ENCODE measurements at regions not wholly inside any gene's neighbourhood (a gene's known extent, or its start where the extent isn't known, plus 50 kb on each side); places are given as distances from the start of the nearest gene placed in this dataset.
"Not testable (repeated sequence)": the region's sequence is repeated elsewhere in the genome, so short reads cannot be mapped to it uniquely, and the experiment has no call there.

- no peak for DNase-seq
Observed at GRCh38 chr12:74254784-74255183, 282.9 kb upstream of the ATXN7L3B start.

GRCh38 chr12:74259199-74259598 is 278.4 kb upstream of the ATXN7L3B start:
- no peak for DNase-seq

GRCh38 chr12:74264692-74265091 is 272.9 kb upstream of the ATXN7L3B start:
- DNase-seq: no peak

GRCh38 chr12:74269355-74269754 is 268.3 kb upstream of the ATXN7L3B start:
- not testable (repeated sequence) for DNase-seq

- DNase-seq: no peak
Observed at GRCh38 chr12:74280156-74280655, 257.4 kb upstream of the ATXN7L3B start.

GRCh38 chr12:74281401-74282180 is 256.0 kb upstream of the ATXN7L3B start:
- DNase-seq: not testable (repeated sequence)

- no peak for DNase-seq
Observed at GRCh38 chr12:74283646-74284045, 254.0 kb upstream of the ATXN7L3B start.

- DNase-seq: no peak
Observed at GRCh38 chr12:74285773-74286172, 251.9 kb upstream of the ATXN7L3B start.

GRCh38 chr12:74286254-74286653 is 251.4 kb upstream of the ATXN7L3B start:
- no peak for DNase-seq

GRCh38 chr12:74292351-74293194 is 245.1 kb upstream of the ATXN7L3B start:
- no peak for DNase-seq

- DNase-seq: no peak
Observed at GRCh38 chr12:74293689-74294131, 243.9 kb upstream of the ATXN7L3B start.

- DNase-seq: peak; percentile 3 to 41
Observed at GRCh38 chr12:74317078-74317601, 220.5 kb upstream of the ATXN7L3B start.

- DNase-seq: no peak
Observed at GRCh38 chr12:74317741-74318140, 219.9 kb upstream of the ATXN7L3B start.

GRCh38 chr12:74319886-74320285 is 217.7 kb upstream of the ATXN7L3B start:
- DNase-seq: no peak

GRCh38 chr12:74321381-74321780 is 216.3 kb upstream of the ATXN7L3B start:
- no peak for DNase-seq

- DNase-seq: no peak
Observed at GRCh38 chr12:74322792-74323191, 214.8 kb upstream of the ATXN7L3B start.

GRCh38 chr12:74328623-74329022 is 209.0 kb upstream of the ATXN7L3B start:
- no peak for DNase-seq

GRCh38 chr12:74334780-74335179 is 202.9 kb upstream of the ATXN7L3B start:
- DNase-seq: no peak

GRCh38 chr12:74337951-74338350 is 199.7 kb upstream of the ATXN7L3B start:
- no peak for DNase-seq

- DNase-seq: no peak
Observed at GRCh38 chr12:74339211-74339610, 198.4 kb upstream of the ATXN7L3B start.

- no peak for DNase-seq
Observed at GRCh38 chr12:74349925-74350324, 187.7 kb upstream of the ATXN7L3B start.

- DNase-seq: no peak
Observed at GRCh38 chr12:74365178-74365964, 172.3 kb upstream of the ATXN7L3B start.
